Liver (tissue), 8 donors: ENCODE measurements at regions not wholly inside any gene's neighbourhood (a gene's known extent, or its start where the extent isn't known, plus 50 kb on each side); places are given as distances from the start of the nearest gene placed in this dataset.
A peak's percentile ranks its signal among the peaks of the same experiment; 100 is the strongest.

Experiments used
- DNase-seq: peaks from one replicate; pipeline ENCODE4 v3.0.0-alpha.2; 2017; ENCODE audit warnings: low spot score
- H3K27ac ChIP-seq, 2 donors: one replicate each; pipeline ENCODE4 v1.7.0; 2013; ENCODE audit warnings: inconsistent platforms in 2 of 2, low read length in 2 of 2, control low read depth in 1 of 2, low read depth in 1 of 2, mild to moderate bottlenecking in 1 of 2
- H3K27me3 ChIP-seq, 4 donors: one replicate each; pipeline versions ENCODE4 v1.6.1 to v1.7.0; 2013; ENCODE audit warnings: low read length in 3 of 4, inconsistent platforms in 1 of 4, mild to moderate bottlenecking in 1 of 4, moderate library complexity in 1 of 4; ENCODE audit not compliant: control insufficient read depth in 4 of 4, insufficient read depth in 4 of 4
- H3K36me3 ChIP-seq, 4 donors: one replicate each; pipeline versions ENCODE4 v1.6.1 to v1.7.0; 2013; ENCODE audit warnings: low read length in 3 of 4, mild to moderate bottlenecking in 3 of 4, low read depth in 1 of 4, moderate library complexity in 1 of 4; ENCODE audit not compliant: control insufficient read depth in 4 of 4, insufficient read depth in 3 of 4
- H3K4me1 ChIP-seq, 4 donors: one replicate each; pipeline versions ENCODE4 v1.6.1 to v1.7.0; 2013; ENCODE audit warnings: low read length in 3 of 4, mild to moderate bottlenecking in 3 of 4, moderate library complexity in 1 of 4; ENCODE audit not compliant: control insufficient read depth in 4 of 4, insufficient read depth in 4 of 4
- H3K4me3 ChIP-seq, 3 donors: one replicate each; pipeline versions ENCODE4 v1.6.1 to v1.7.0; 2013; ENCODE audit warnings: low read length in 3 of 3, control low read depth in 1 of 3, low read depth in 1 of 3, mild to moderate bottlenecking in 1 of 3
- H3K9ac ChIP-seq, 2 donors: one replicate each; pipeline ENCODE4 v1.7.0; 2013; ENCODE audit warnings: low read length in 2 of 2, mild to moderate bottlenecking in 2 of 2, moderate library complexity in 2 of 2, control low read depth in 1 of 2, low read depth in 1 of 2
- H3K9me3 ChIP-seq, 4 donors: one replicate each; pipeline versions ENCODE4 v1.6.1 to v1.7.0; 2013; ENCODE audit warnings: low read length in 3 of 4; ENCODE audit not compliant: control insufficient read depth in 4 of 4
- CTCF ChIP-seq: fragments of 150-350 bp; IDR thresholded peaks from 2 replicates; pipeline ENCODE4 v1.5.1; 2017; ENCODE audit warnings: improper control_type of control experiment, low read depth, low read length; ENCODE audit not compliant: missing input control
- FOXA1 ChIP-seq: IDR thresholded peaks from 2 replicates; pipeline ENCODE4 v1.6.1; 2016; ENCODE audit warnings: antibody characterized with exemption
- FOXA2 ChIP-seq: IDR thresholded peaks from 2 replicates; pipeline ENCODE4 v1.6.1; 2016; ENCODE audit warnings: antibody characterized with exemption
- HNF4A ChIP-seq, 2 donors: conservative IDR thresholded peaks; 2 replicates each; pipeline ENCODE4 v1.6.1; 2016; ENCODE audit warnings: antibody characterized with exemption in 2 of 2, mild to moderate bottlenecking in 2 of 2
- JUND ChIP-seq, 2 donors: IDR thresholded peaks; 2 replicates each; pipeline ENCODE4 v1.6.1; 2016; ENCODE audit warnings: antibody characterized with exemption in 2 of 2
- REST ChIP-seq: IDR thresholded peaks from 2 replicates; pipeline ENCODE4 v1.6.1; 2016; ENCODE audit warnings: antibody characterized with exemption, mild to moderate bottlenecking
- RXRA ChIP-seq, 2 donors: IDR thresholded peaks; 2 replicates each; pipeline ENCODE4 v1.6.1; 2017 to 2018; ENCODE audit warnings: antibody characterized with exemption in 2 of 2, mild to moderate bottlenecking in 1 of 2
- SP1 ChIP-seq: IDR thresholded peaks from 2 replicates; pipeline ENCODE4 v1.6.1; 2018; ENCODE audit warnings: antibody characterized with exemption, mild to moderate bottlenecking
- YY1 ChIP-seq: IDR thresholded peaks from 2 replicates; pipeline ENCODE4 v1.6.1; 2016; ENCODE audit warnings: antibody characterized with exemption, mild to moderate bottlenecking
- WGBS: extraction: QIAGEN DNeasy Blood & Tissue Kit; methylation state at CpG from one replicate; pipeline ENCODE4 v1.1.7; 2013; 5-methylcytosine and 5-hydroxymethylcytosine counted together
- donor health status: healthy.
- donor health status: healthy.
- donor health status: healthy.
- donor health status: healthy.
- donor health status: healthy.

- no peaks in the 10 kb centered on the region for H3K36me3 ChIP-seq
- H3K27me3 ChIP-seq = no peaks in the 10 kb centered on the region
- H3K9ac ChIP-seq = no peak overlapping the region
- WGBS = 41% methylated on average over 1 of the region's 1 CpG
- H3K4me3 ChIP-seq = no peak overlapping the region
- no peak overlapping the region for H3K27ac ChIP-seq
- no peak for DNase-seq
- H3K9me3 ChIP-seq = no peaks in the 10 kb centered on the region
- H3K4me1 ChIP-seq = no peaks in the 10 kb centered on the region
- peak in 1 of 2 donors; percentile 18 for TF ChIP-seq HNF4A (conservative IDR thresholded peaks at IDR 0.05)
- peak; percentile 25 for TF ChIP-seq FOXA1
- TF ChIP-seq REST = no peak
- no peak for TF ChIP-seq CTCF
- TF ChIP-seq FOXA2 = peak; percentile 62
- TF ChIP-seq SP1 = no peak
- no peak for TF ChIP-seq YY1
- TF ChIP-seq RXRA (IDR thresholded peaks at IDR 0.05) = peak in 1 of 2 donors; percentile 28
Observed at GRCh38 chr1:96991261-96991660, 269.7 kb downstream of the PTBP2 start.

- H3K4me3 ChIP-seq = no peak overlapping the region
- 92% methylated on average over 3 of the region's 3 CpGs for WGBS
- no peaks in the 10 kb centered on the region for H3K9me3 ChIP-seq
- TF ChIP-seq RXRA (IDR thresholded peaks at IDR 0.05) = no peak
- no peak for TF ChIP-seq FOXA1
- no peak for TF ChIP-seq JUND (IDR thresholded peaks at IDR 0.05)
- H3K4me1 ChIP-seq = no peaks in the 10 kb centered on the region
- H3K27me3 ChIP-seq = no peaks in the 10 kb centered on the region
- no peak overlapping the region for H3K27ac ChIP-seq
- H3K9ac ChIP-seq = no peak overlapping the region
- no peaks in the 10 kb centered on the region for H3K36me3 ChIP-seq
- no peak for DNase-seq
Observed at GRCh38 chr1:96992871-96993270, 271.3 kb downstream of the PTBP2 start.

GRCh38 chr1:96995351-96995750 is 273.8 kb downstream of the PTBP2 start:
- Histone ChIP-seq H3K36me3 (no peaks in the 10 kb centered on the region), H3K9me3 (no peaks in the 10 kb centered on the region), H3K9ac (no peak overlapping the region), H3K27me3 (no peaks in the 10 kb centered on the region), H3K27ac (no peak overlapping the region), H3K4me1 (no peaks in the 10 kb centered on the region), H3K4me3 (no peak overlapping the region)
- TF ChIP-seq SP1 = no peak
- DNase-seq = no peak
- 72% methylated on average over 3 of the region's 3 CpGs for WGBS
